Peyer's patch (tissue), 4 donors: ENCODE measurements at regions not wholly inside any gene's neighbourhood (a gene's known extent, or its start where the extent isn't known, plus 50 kb on each side); places are given as distances from the start of the nearest gene placed in this dataset.

Experiments used
- POLR2A ChIP-seq, 2 donors: fragments of 450-650 bp; IDR thresholded peaks; one replicate each; pipeline ENCODE4 v1.5.1; 2017; ENCODE audit warnings: antibody characterized with exemption in 2 of 2, mild to moderate bottlenecking in 2 of 2, moderate library complexity in 2 of 2
- TF ChIP-seq, protein P1 (sequence below), 6 experiments: fragments of 450-650 bp in 4 of 6; fragments of 200-600 bp in 2 of 6; sonication (generic) in 1 of 6; IDR thresholded peaks; one replicate each; pipeline ENCODE4 v1.5.1; 2017 to 2019; ENCODE audit warnings: antibody characterized with exemption in 6 of 6, mild to moderate bottlenecking in 3 of 6, moderate library complexity in 1 of 6

DNA sequence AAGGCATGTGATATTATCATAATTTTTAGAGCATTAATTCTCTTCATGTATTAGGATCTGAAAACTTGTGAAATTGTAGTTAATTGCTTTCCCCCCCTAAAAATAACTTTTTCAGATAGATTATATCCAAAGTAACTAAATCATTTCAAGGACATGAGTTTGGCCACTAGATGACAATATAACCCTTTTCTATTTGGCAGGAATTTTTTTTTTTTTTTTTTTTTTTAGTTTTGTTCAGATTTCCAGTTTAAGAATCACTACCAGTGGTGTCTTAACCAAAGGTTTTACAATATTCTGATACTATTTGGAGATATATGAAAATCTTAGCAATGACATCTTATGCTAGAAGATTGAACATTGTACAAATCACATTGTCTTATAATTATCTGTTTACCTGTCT, 370.8 kb downstream of the AMY1C start:
- TF ChIP-seq, protein P1, sequence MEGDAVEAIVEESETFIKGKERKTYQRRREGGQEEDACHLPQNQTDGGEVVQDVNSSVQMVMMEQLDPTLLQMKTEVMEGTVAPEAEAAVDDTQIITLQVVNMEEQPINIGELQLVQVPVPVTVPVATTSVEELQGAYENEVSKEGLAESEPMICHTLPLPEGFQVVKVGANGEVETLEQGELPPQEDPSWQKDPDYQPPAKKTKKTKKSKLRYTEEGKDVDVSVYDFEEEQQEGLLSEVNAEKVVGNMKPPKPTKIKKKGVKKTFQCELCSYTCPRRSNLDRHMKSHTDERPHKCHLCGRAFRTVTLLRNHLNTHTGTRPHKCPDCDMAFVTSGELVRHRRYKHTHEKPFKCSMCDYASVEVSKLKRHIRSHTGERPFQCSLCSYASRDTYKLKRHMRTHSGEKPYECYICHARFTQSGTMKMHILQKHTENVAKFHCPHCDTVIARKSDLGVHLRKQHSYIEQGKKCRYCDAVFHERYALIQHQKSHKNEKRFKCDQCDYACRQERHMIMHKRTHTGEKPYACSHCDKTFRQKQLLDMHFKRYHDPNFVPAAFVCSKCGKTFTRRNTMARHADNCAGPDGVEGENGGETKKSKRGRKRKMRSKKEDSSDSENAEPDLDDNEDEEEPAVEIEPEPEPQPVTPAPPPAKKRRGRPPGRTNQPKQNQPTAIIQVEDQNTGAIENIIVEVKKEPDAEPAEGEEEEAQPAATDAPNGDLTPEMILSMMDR (IDR thresholded peaks at IDR 0.05): no peak
- TF ChIP-seq POLR2A (IDR thresholded peaks at IDR 0.05): no peak
